ENCODE measurements at regions not wholly inside any gene's neighbourhood (a gene's known extent, or its start where the extent isn't known, plus 50 kb on each side); places are given as distances from the start of the nearest gene placed in this dataset.

DNA sequence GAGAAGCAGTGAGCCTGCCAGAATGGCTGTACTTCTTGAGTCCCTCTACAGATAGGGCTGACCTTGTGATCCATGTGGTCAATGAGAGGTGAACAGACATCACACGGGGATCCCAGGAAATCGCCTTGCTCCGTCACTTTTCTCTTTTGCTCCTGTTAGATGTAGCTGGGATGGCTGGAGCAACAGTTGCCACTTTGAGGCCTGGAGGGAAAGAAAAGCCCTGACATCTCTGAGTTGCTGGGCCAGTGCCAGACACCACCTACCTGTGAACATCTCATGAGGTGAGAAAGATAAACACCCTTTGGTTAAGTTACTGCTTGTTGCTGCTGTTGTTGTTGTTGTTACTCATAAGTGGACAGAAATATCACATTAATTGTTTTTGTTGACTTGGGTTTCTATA, 840.3 kb downstream of the TBC1D22A start:
- H3K9ac ChIP-seq (ENCODE audit: low read depth, low read length): no peak overlapping the region
- H3K14ac ChIP-seq (replicated peaks; ENCODE audit: low read depth, low read length): no peak overlapping the region
- no peak overlapping the region for H2AK9ac ChIP-seq (replicated peaks; ENCODE audit: low read depth, low read length, poor library complexity)
- H3K27me3 ChIP-seq (ENCODE audit: control insufficient read depth, insufficient read depth, low read length): no peaks in the 10 kb centered on the region
- H2BK120ac ChIP-seq (ENCODE audit: low read depth, low read length): no peak overlapping the region
- ChIA-PET CTCF (no interaction called here), POLR2A (ENCODE audit: unreplicated experiment) (no interaction called here)
- no peak overlapping the region for H3K27ac ChIP-seq (ENCODE audit: insufficient read depth, low read length)
- H2AFZ ChIP-seq (replicated peaks; ENCODE audit: low read length, poor library complexity): no peak overlapping the region
- H3K18ac ChIP-seq (ENCODE audit: low read depth, low read length): no peak overlapping the region
- BruUV-seq (replicated peaks): no TSS peak
- H4K8ac ChIP-seq (ENCODE audit: low read depth in 2 of 2, low read length in 2 of 2): no peak overlapping the region
- intact Hi-C loops (cut with micrococcal nuclease) (no loop called here), dilution Hi-C loops (cut with HindIII; ENCODE audit: low sequenced_read_pairs, unreplicated experiment) (no loop called here), in situ Hi-C loops (cut with MboI; ENCODE audit: low sequenced_read_pairs) (no loop called here)
- H3K56ac ChIP-seq (ENCODE audit: extremely low read depth, insufficient read depth, low read length): no peak overlapping the region
- H3K23ac ChIP-seq (ENCODE audit: low read depth, low read length): no peak overlapping the region
- peaks cover 37% of the 10 kb centered on the region for H3K9me3 ChIP-seq (ENCODE audit: control insufficient read depth, insufficient read depth, low read length)
- no peak for TF ChIP-seq NFE2L2 (IDR thresholded peaks at IDR 0.05; ENCODE audit: low read depth, low read length)
- no peak for TF ChIP-seq MAZ (IDR thresholded peaks at IDR 0.05; ENCODE audit: borderline replicate concordance, low read depth, low read length)
- TF ChIP-seq POLR2A (IDR thresholded peaks at IDR 0.05; ENCODE audit: low read depth, low read length): no peak
- TF ChIP-seq, protein P1, sequence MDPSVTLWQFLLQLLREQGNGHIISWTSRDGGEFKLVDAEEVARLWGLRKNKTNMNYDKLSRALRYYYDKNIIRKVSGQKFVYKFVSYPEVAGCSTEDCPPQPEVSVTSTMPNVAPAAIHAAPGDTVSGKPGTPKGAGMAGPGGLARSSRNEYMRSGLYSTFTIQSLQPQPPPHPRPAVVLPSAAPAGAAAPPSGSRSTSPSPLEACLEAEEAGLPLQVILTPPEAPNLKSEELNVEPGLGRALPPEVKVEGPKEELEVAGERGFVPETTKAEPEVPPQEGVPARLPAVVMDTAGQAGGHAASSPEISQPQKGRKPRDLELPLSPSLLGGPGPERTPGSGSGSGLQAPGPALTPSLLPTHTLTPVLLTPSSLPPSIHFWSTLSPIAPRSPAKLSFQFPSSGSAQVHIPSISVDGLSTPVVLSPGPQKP (IDR thresholded peaks at IDR 0.05; ENCODE audit: borderline replicate concordance, low read depth, low read length): no peak
- TF ChIP-seq MXI1 (IDR thresholded peaks at IDR 0.05; ENCODE audit: borderline replicate concordance, low read depth, low read length): no peak
- TF ChIP-seq BHLHE40 (IDR thresholded peaks at IDR 0.05; ENCODE audit: low read depth, low read length): no peak
- no peak for TF ChIP-seq CEBPB (IDR thresholded peaks at IDR 0.05; ENCODE audit: low read depth, low read length)
- no peak for TF ChIP-seq SMC3 (IDR thresholded peaks at IDR 0.05; ENCODE audit: low read depth, low read length)
- TF ChIP-seq CHD1 (IDR thresholded peaks at IDR 0.05; ENCODE audit: low read depth, low read length): no peak
- no peak for TF ChIP-seq MAFK (IDR thresholded peaks at IDR 0.05; ENCODE audit: low read depth, low read length)
- TF ChIP-seq, protein P2, sequence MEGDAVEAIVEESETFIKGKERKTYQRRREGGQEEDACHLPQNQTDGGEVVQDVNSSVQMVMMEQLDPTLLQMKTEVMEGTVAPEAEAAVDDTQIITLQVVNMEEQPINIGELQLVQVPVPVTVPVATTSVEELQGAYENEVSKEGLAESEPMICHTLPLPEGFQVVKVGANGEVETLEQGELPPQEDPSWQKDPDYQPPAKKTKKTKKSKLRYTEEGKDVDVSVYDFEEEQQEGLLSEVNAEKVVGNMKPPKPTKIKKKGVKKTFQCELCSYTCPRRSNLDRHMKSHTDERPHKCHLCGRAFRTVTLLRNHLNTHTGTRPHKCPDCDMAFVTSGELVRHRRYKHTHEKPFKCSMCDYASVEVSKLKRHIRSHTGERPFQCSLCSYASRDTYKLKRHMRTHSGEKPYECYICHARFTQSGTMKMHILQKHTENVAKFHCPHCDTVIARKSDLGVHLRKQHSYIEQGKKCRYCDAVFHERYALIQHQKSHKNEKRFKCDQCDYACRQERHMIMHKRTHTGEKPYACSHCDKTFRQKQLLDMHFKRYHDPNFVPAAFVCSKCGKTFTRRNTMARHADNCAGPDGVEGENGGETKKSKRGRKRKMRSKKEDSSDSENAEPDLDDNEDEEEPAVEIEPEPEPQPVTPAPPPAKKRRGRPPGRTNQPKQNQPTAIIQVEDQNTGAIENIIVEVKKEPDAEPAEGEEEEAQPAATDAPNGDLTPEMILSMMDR (conservative IDR thresholded peaks at IDR 0.05; ENCODE audit: low read depth, low read length): no peak
- TF ChIP-seq FOS (IDR thresholded peaks at IDR 0.05; ENCODE audit: low read depth, low read length): no peak
- TF ChIP-seq, protein P3, sequence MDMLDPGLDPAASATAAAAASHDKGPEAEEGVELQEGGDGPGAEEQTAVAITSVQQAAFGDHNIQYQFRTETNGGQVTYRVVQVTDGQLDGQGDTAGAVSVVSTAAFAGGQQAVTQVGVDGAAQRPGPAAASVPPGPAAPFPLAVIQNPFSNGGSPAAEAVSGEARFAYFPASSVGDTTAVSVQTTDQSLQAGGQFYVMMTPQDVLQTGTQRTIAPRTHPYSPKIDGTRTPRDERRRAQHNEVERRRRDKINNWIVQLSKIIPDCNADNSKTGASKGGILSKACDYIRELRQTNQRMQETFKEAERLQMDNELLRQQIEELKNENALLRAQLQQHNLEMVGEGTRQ (IDR thresholded peaks at IDR 0.05; ENCODE audit: low read depth, low read length): no peak
- no peak for TF ChIP-seq RCOR1 (IDR thresholded peaks at IDR 0.05; ENCODE audit: insufficient replicate concordance, low read length)
- no peak overlapping the region for H3K4me3 ChIP-seq (ENCODE audit: insufficient read depth, low read depth, low read length)
- H3K36me3 ChIP-seq (ENCODE audit: control insufficient read depth, insufficient read depth, low read length): no peaks in the 10 kb centered on the region
- no peaks in the 10 kb centered on the region for H3K79me1 ChIP-seq (ENCODE audit: low read depth in 1 of 2, low read length in 2 of 2)
- no peak overlapping the region for H2BK20ac ChIP-seq (ENCODE audit: low read depth, low read length)
- no CpG with 5 or more reads among the region's 3 CpGs for WGBS, 2 experiments (ENCODE audit: extremely low coverage in 2 of 2, insufficient read length in 1 of 2)
- no peaks in the 10 kb centered on the region for H3K4me1 ChIP-seq (ENCODE audit: control insufficient read depth, insufficient read depth, low read length)
- H2BK15ac ChIP-seq (ENCODE audit: low read depth, low read length): no peak overlapping the region
- no peak overlapping the region for H3K4ac ChIP-seq (ENCODE audit: low read depth, low read length)
- no peaks in the 10 kb centered on the region for H4K20me1 ChIP-seq (ENCODE audit: insufficient read depth, low read length)
- no peaks in the 10 kb centered on the region for H3K9me1 ChIP-seq (ENCODE audit: insufficient read depth, low read length)
- H4K91ac ChIP-seq (ENCODE audit: insufficient read depth, low read depth, low read length): no peak overlapping the region
- no peak overlapping the region for H2AK5ac ChIP-seq (ENCODE audit: low read depth, low read length)
- no peak overlapping the region for H2BK5ac ChIP-seq (ENCODE audit: low read depth, low read length, poor library complexity, severe bottlenecking)
- no peak overlapping the region for H3K4me2 ChIP-seq (ENCODE audit: low read depth, low read length)
- ATAC-seq (ENCODE audit: low read depth): no peak
- no peak for DNase-seq
- H4K5ac ChIP-seq (ENCODE audit: low read depth, low read length): no peak overlapping the region

Data from IMR-90 (cell line).